PC-3 (cell line): ENCODE measurements at regions not wholly inside any gene's neighbourhood (a gene's known extent, or its start where the extent isn't known, plus 50 kb on each side); places are given as distances from the start of the nearest gene placed in this dataset.

Source experiments
- ATAC-seq: fragments of 200-7000 bp; cut with Tn5 transposase; 2 replicates; pipeline ENCODE4 v1.9.1; 2020; ENCODE audit warnings: mild to moderate bottlenecking, moderate library complexity
- BruUV-seq: library from RNA; stranded (reverse); fragments of 400-500 nt; replicated peaks from 2 replicates; lab custom pipeline; 2021; lab: Mats Ljungman, UMichigan
- CTCF ChIA-PET: fragments of 300-600 bp; sonication (Branson Sonifier 250); formaldehyde crosslinking; loops from one replicate; lab custom pipeline; 2022; ENCODE audit warnings: antibody characterized with exemption; lab: Charles Lee
- POLR2A ChIA-PET: fragments of 300-600 bp; sonication (Branson Sonifier 250); formaldehyde crosslinking; loops from one replicate; lab custom pipeline; 2022; ENCODE audit warnings: antibody characterized with exemption; ENCODE audit not compliant: unreplicated experiment; lab: Charles Lee
- DNase-seq: peaks from one replicate; pipeline ENCODE4 v3.0.0-alpha.2; 2015
- H2AFZ ChIP-seq: fragments of 300-600 bp; sonication (generic); 2 replicates; pipeline ENCODE4 v1.6.0; 2016; ENCODE audit warnings: antibody characterized with exemption, low read length
- H3F3A ChIP-seq: fragments of 300-600 bp; sonication (generic); one replicate; pipeline ENCODE4 v1.6.0; 2017; ENCODE audit warnings: antibody characterized with exemption, low read length, control low read depth, mild to moderate bottlenecking; ENCODE audit not compliant: unreplicated experiment
- H3K27ac ChIP-seq: fragments of 300-600 bp; sonication (generic); 2 replicates; pipeline ENCODE4 v1.5.1; 2016; ENCODE audit warnings: mild to moderate bottlenecking, low read length
- H3K27me3 ChIP-seq: fragments of 300-600 bp; sonication (generic); 2 replicates; pipeline ENCODE4 v1.6.1; 2016; ENCODE audit warnings: low read length, mixed read lengths
- H3K36me3 ChIP-seq: fragments of 300-600 bp; sonication (generic); 2 replicates; pipeline ENCODE4 v1.6.1; 2016; ENCODE audit warnings: low read depth, mixed run types, low read length, mixed read lengths
- H3K4me1 ChIP-seq: fragments of 300-600 bp; sonication (generic); 2 replicates; pipeline ENCODE4 v1.5.1; 2016; ENCODE audit warnings: low read length; ENCODE audit not compliant: insufficient read depth
- H3K4me2 ChIP-seq: fragments of 300-600 bp; sonication (generic); 2 replicates; pipeline ENCODE4 v1.6.0; 2016; ENCODE audit warnings: low read length
- H3K4me3 ChIP-seq: fragments of 300-600 bp; sonication (generic); 2 replicates; pipeline ENCODE4 v1.5.1; 2016; ENCODE audit warnings: mild to moderate bottlenecking, low read length, mixed read lengths
- H3K79me2 ChIP-seq: fragments of 300-600 bp; sonication (generic); 2 replicates; pipeline ENCODE4 v1.6.1; 2017; ENCODE audit warnings: low read length, mixed read lengths
- H3K9ac ChIP-seq: fragments of 300-600 bp; sonication (generic); 2 replicates; pipeline ENCODE4 v1.6.0; 2016; ENCODE audit warnings: mild to moderate bottlenecking, low read length
- H3K9me2 ChIP-seq: fragments of 300-600 bp; sonication (generic); replicated peaks from 2 replicates; pipeline ENCODE4 v1.6.1; 2016; ENCODE audit warnings: mixed run types, low read length, mixed read lengths
- H3K9me3 ChIP-seq: fragments of 300-600 bp; sonication (generic); 2 replicates; pipeline ENCODE4 v1.6.1; 2016; ENCODE audit warnings: low read length, mixed read lengths
- H4K20me1 ChIP-seq: fragments of 300-600 bp; sonication (generic); 2 replicates; pipeline ENCODE4 v1.6.1; 2016; ENCODE audit warnings: low read length, mixed read lengths
- CTCF ChIP-seq: fragments of 300-600 bp; sonication (generic); conservative IDR thresholded peaks from 2 replicates; pipeline ENCODE4 v1.5.1; 2017; ENCODE audit warnings: antibody characterized with exemption, low read depth, mild to moderate bottlenecking, low read length
- EZH2 ChIP-seq: fragments of 300-600 bp; sonication (generic); IDR thresholded peaks from one replicate; pipeline ENCODE4 v1.6.1; 2017; ENCODE audit warnings: antibody characterized with exemption, mild to moderate bottlenecking, low read length; ENCODE audit not compliant: unreplicated experiment
- EZH2phosphoT487 ChIP-seq: fragments of 300-600 bp; sonication (generic); IDR thresholded peaks from 2 replicates; pipeline ENCODE4 v1.6.1; 2018; ENCODE audit warnings: mild to moderate bottlenecking, antibody characterized with exemption, low read length, borderline replicate concordance
- intact Hi-C: fragments of 100-400 bp; cut with micrococcal nuclease; formaldehyde crosslinking; loops from 2 replicates; pipeline ENCODE4 v1.9.0; 2023

- Histone ChIP-seq H3K9me2 (no peaks in the 10 kb centered on the region), H3K79me2 (no peaks in the 10 kb centered on the region), H3K4me3 (no peak overlapping the region), H2AFZ (no peak overlapping the region), H3K4me2 (no peak overlapping the region), H4K20me1 (no peaks in the 10 kb centered on the region), H3K36me3 (no peaks in the 10 kb centered on the region), H3K27ac (no peak overlapping the region), H3K27me3 (peaks cover 83% of the 10 kb centered on the region), H3K9ac (no peak overlapping the region), H3K4me1 (no peaks in the 10 kb centered on the region), H3F3A (no peaks in the 10 kb centered on the region), H3K9me3 (no peaks in the 10 kb centered on the region)
- TF ChIP-seq CTCF (no peak), EZH2 (no peak), EZH2phosphoT487 (no peak)
- POLR2A ChIA-PET: no interaction called here
- BruUV-seq: no TSS peak
- ATAC-seq (no peak), DNase-seq (no peak)
- CTCF ChIA-PET: no interaction called here
- intact Hi-C loops: no loop called here
These were observed 731.9 kb upstream of the SALL3 start for GRCh38 chr18:78247615-78248289.

- no TSS peak for BruUV-seq
- CTCF ChIA-PET: no interaction called here
These were observed 724.6 kb upstream of the SALL3 start for GRCh38 chr18:78255013-78255412.

More at GRCh38 chr18:78255013-78255412, 724.6 kb upstream of the SALL3 start:
- POLR2A ChIA-PET: no interaction called here
- Histone ChIP-seq H3K9me3 (no peaks in the 10 kb centered on the region), H3K27ac (no peak overlapping the region), H3K4me2 (no peak overlapping the region), H3K4me3 (no peak overlapping the region), H3F3A (no peaks in the 10 kb centered on the region), H4K20me1 (no peaks in the 10 kb centered on the region), H3K36me3 (no peaks in the 10 kb centered on the region), H3K4me1 (no peaks in the 10 kb centered on the region), H2AFZ (no peak overlapping the region), H3K9ac (no peak overlapping the region), H3K79me2 (no peaks in the 10 kb centered on the region), H3K9me2 (no peaks in the 10 kb centered on the region), H3K27me3 (peaks cover 14% of the 10 kb centered on the region; the same call in 1 of the 2 replicates)
- intact Hi-C loops: no loop called here
- no peak for ATAC-seq
- TF ChIP-seq EZH2phosphoT487: no peak
- no peak for TF ChIP-seq CTCF
- no peak for TF ChIP-seq EZH2
- no peak for DNase-seq
